T-helper 17 cell (primary cell): ENCODE measurements at regions not wholly inside any gene's neighbourhood (a gene's known extent, or its start where the extent isn't known, plus 50 kb on each side); places are given as distances from the start of the nearest gene placed in this dataset.
A peak's percentile ranks its signal among the peaks of the same experiment; 100 is the strongest.

Experiments used
- ATAC-seq: fragments of 150-1000 bp; cut with Tn5 transposase; 2 replicates; pipeline ENCODE4 v1.10.0; 2021; ENCODE audit warnings: mild to moderate bottlenecking, moderate library complexity
- DNase-seq, 3 donors: peaks; one replicate each; pipeline versions ENCODE4 v3.0.0 to v3.0.0-alpha.2; 2020 to 2021
- H3K9me3 ChIP-seq: one replicate; pipeline ENCODE4 v1.7.0; 2013; ENCODE audit warnings: low read length, mild to moderate bottlenecking; ENCODE audit not compliant: control insufficient read depth, poor library complexity, severe bottlenecking
- H3K27ac Mint-ChIP-seq: one replicate; pipeline ENCODE4 v1.8.0; 2022; ENCODE audit warnings: mild to moderate bottlenecking, moderate library complexity, mixed read lengths
- H3K27me3 Mint-ChIP-seq: one replicate; pipeline ENCODE4 v1.8.0; 2022; ENCODE audit warnings: mixed read lengths
- H3K36me3 Mint-ChIP-seq: one replicate; pipeline ENCODE4 v1.8.0; 2022; ENCODE audit warnings: low read depth, mixed read lengths
- H3K4me1 Mint-ChIP-seq: one replicate; pipeline ENCODE4 v1.8.0; 2022; ENCODE audit warnings: mild to moderate bottlenecking, mixed read lengths
- H3K4me3 Mint-ChIP-seq: one replicate; pipeline ENCODE4 v1.8.0; 2022; ENCODE audit warnings: mild to moderate bottlenecking, moderate library complexity, mixed read lengths

- DNase-seq, result no peak
- H3K9me3 ChIP-seq, result no peaks in the 10 kb centered on the region
- H3K4me1 Mint-ChIP-seq, result peaks cover 38% of the 10 kb centered on the region
- H3K4me3 Mint-ChIP-seq, result peak overlapping the region; percentile 94
- H3K27ac Mint-ChIP-seq, result peak overlapping the region; percentile 97
- peak; percentile 39 for ATAC-seq
- no peaks in the 10 kb centered on the region for H3K27me3 Mint-ChIP-seq
- no peaks in the 10 kb centered on the region for H3K36me3 Mint-ChIP-seq
Measured at GRCh38 chr1:193418745-193419058, 232.3 kb upstream of the B3GALT2 start.

GRCh38 chr1:193417945-193418744 is 231.7 kb upstream of the B3GALT2 start:
- Mint-ChIP-seq H3K4me3 (peak overlapping the region; percentile 94), H3K27ac (peak overlapping the region; percentile 97), H3K27me3 (no peaks in the 10 kb centered on the region), H3K4me1 (peaks cover 36% of the 10 kb centered on the region), H3K36me3 (peaks cover 2% of the 10 kb centered on the region)
- no peak for DNase-seq
- peak; percentile 74 for ATAC-seq
- peaks cover 4% of the 10 kb centered on the region for H3K9me3 ChIP-seq

- H3K9me3 ChIP-seq, result peaks cover 4% of the 10 kb centered on the region
- Mint-ChIP-seq H3K4me1 (peaks cover 31% of the 10 kb centered on the region), H3K36me3 (peaks cover 2% of the 10 kb centered on the region), H3K27me3 (no peaks in the 10 kb centered on the region), H3K27ac (peak overlapping the region; percentile 97), H3K4me3 (peak overlapping the region; percentile 94)
- ATAC-seq, result peak; percentile 75
- peak in 1 of 3 donors; percentile 31 for DNase-seq
Measured at GRCh38 chr1:193417403-193417802, 231.0 kb upstream of the B3GALT2 start.

GRCh38 chr1:193416226-193417024 is 230.0 kb upstream of the B3GALT2 start:
- DNase-seq (no peak), ATAC-seq (no peak)
- Mint-ChIP-seq H3K4me1 (peaks cover 35% of the 10 kb centered on the region), H3K36me3 (peaks cover 2% of the 10 kb centered on the region), H3K27me3 (no peaks in the 10 kb centered on the region), H3K4me3 (peak overlapping the region; percentile 8), H3K27ac (peak overlapping the region; percentile 97)
- H3K9me3 ChIP-seq, result peaks cover 4% of the 10 kb centered on the region

GRCh38 chr1:193415256-193415655 is 228.8 kb upstream of the B3GALT2 start:
- peaks cover 2% of the 10 kb centered on the region for H3K36me3 Mint-ChIP-seq
- H3K4me3 Mint-ChIP-seq, result no peak overlapping the region
- H3K9me3 ChIP-seq, result peaks cover 4% of the 10 kb centered on the region
- DNase-seq, result no peak
- H3K4me1 Mint-ChIP-seq, result peaks cover 35% of the 10 kb centered on the region
- H3K27me3 Mint-ChIP-seq, result no peaks in the 10 kb centered on the region
- H3K27ac Mint-ChIP-seq, result peak overlapping the region; percentile 97
- ATAC-seq, result no peak

- peaks cover 2% of the 10 kb centered on the region for H3K36me3 Mint-ChIP-seq
- H3K4me1 Mint-ChIP-seq, result peaks cover 30% of the 10 kb centered on the region
- no peaks in the 10 kb centered on the region for H3K27me3 Mint-ChIP-seq
- H3K9me3 ChIP-seq, result peaks cover 4% of the 10 kb centered on the region
- DNase-seq (no peak), ATAC-seq (no peak)
- H3K4me3 Mint-ChIP-seq, result no peak overlapping the region
- H3K27ac Mint-ChIP-seq, result peak overlapping the region; percentile 97
Measured at GRCh38 chr1:193413376-193413775, 227.0 kb upstream of the B3GALT2 start.

GRCh38 chr1:193412748-193413147 is 226.3 kb upstream of the B3GALT2 start:
- H3K4me3 Mint-ChIP-seq, result peak overlapping the region; percentile 10
- H3K27me3 Mint-ChIP-seq, result no peaks in the 10 kb centered on the region
- peaks cover 2% of the 10 kb centered on the region for H3K36me3 Mint-ChIP-seq
- no peak for DNase-seq
- H3K4me1 Mint-ChIP-seq, result peaks cover 25% of the 10 kb centered on the region
- ATAC-seq, result peak; percentile 22
- peak overlapping the region; percentile 97 for H3K27ac Mint-ChIP-seq
- peaks cover 4% of the 10 kb centered on the region for H3K9me3 ChIP-seq

GRCh38 chr1:193411714-193412113 is 225.3 kb upstream of the B3GALT2 start:
- H3K36me3 Mint-ChIP-seq, result peaks cover 3% of the 10 kb centered on the region
- ATAC-seq, result peak; percentile 51

GRCh38 chr1:193411215-193411614 is 224.8 kb upstream of the B3GALT2 start:
- H3K9me3 ChIP-seq, result peaks cover 4% of the 10 kb centered on the region
- no peak for DNase-seq
- H3K27ac Mint-ChIP-seq, result peak overlapping the region; percentile 97
- H3K4me1 Mint-ChIP-seq, result peaks cover 19% of the 10 kb centered on the region
- no peak overlapping the region for H3K4me3 Mint-ChIP-seq
- ATAC-seq, result no peak
- H3K27me3 Mint-ChIP-seq, result no peaks in the 10 kb centered on the region
- peaks cover 5% of the 10 kb centered on the region for H3K36me3 Mint-ChIP-seq

More at GRCh38 chr1:193411714-193412113, 225.3 kb upstream of the B3GALT2 start:
- Mint-ChIP-seq H3K4me3 (peak overlapping the region; percentile 80), H3K27me3 (no peaks in the 10 kb centered on the region), H3K27ac (peak overlapping the region; percentile 97), H3K4me1 (peaks cover 21% of the 10 kb centered on the region)
- peaks cover 4% of the 10 kb centered on the region for H3K9me3 ChIP-seq
- DNase-seq, result no peak

GRCh38 chr1:193408782-193409293 is 222.4 kb upstream of the B3GALT2 start:
- DNase-seq, result peak in 1 of 3 donors; percentile 25
- peak overlapping the region; percentile 49 for H3K4me3 Mint-ChIP-seq
- H3K9me3 ChIP-seq, result peaks cover 4% of the 10 kb centered on the region
- H3K27me3 Mint-ChIP-seq, result no peaks in the 10 kb centered on the region
- peaks cover 5% of the 10 kb centered on the region for H3K36me3 Mint-ChIP-seq
- peak overlapping the region; percentile 85 for H3K27ac Mint-ChIP-seq
- peaks cover 16% of the 10 kb centered on the region for H3K4me1 Mint-ChIP-seq
- peak; percentile 56 for ATAC-seq

- H3K9me3 ChIP-seq, result no peaks in the 10 kb centered on the region
- H3K36me3 Mint-ChIP-seq, result peaks cover 3% of the 10 kb centered on the region
- DNase-seq, result no peak
- H3K27me3 Mint-ChIP-seq, result no peaks in the 10 kb centered on the region
- H3K4me3 Mint-ChIP-seq, result no peak overlapping the region
- ATAC-seq, result peak; percentile 69
- H3K4me1 Mint-ChIP-seq, result peaks cover 24% of the 10 kb centered on the region
- H3K27ac Mint-ChIP-seq, result peak overlapping the region; percentile 83
Measured at GRCh38 chr1:193406901-193407300, 220.5 kb upstream of the B3GALT2 start.

GRCh38 chr1:193404236-193404635 is 217.8 kb upstream of the B3GALT2 start:
- no peaks in the 10 kb centered on the region for H3K9me3 ChIP-seq
- Mint-ChIP-seq H3K27ac (no peak overlapping the region), H3K36me3 (peaks cover 3% of the 10 kb centered on the region), H3K4me1 (peaks cover 21% of the 10 kb centered on the region), H3K4me3 (no peak overlapping the region), H3K27me3 (no peaks in the 10 kb centered on the region)
- no peak for ATAC-seq
- no peak for DNase-seq

GRCh38 chr1:193402977-193403376 is 216.6 kb upstream of the B3GALT2 start:
- H3K4me1 Mint-ChIP-seq, result peaks cover 17% of the 10 kb centered on the region
- DNase-seq (no peak), ATAC-seq (no peak)
- H3K27me3 Mint-ChIP-seq, result no peaks in the 10 kb centered on the region
- H3K36me3 Mint-ChIP-seq, result peaks cover 3% of the 10 kb centered on the region
- H3K9me3 ChIP-seq, result no peaks in the 10 kb centered on the region
- H3K4me3 Mint-ChIP-seq, result no peak overlapping the region
- H3K27ac Mint-ChIP-seq, result peak overlapping the region; percentile 56
